HCT116 (cell line): ENCODE measurements at regions not wholly inside any gene's neighbourhood (a gene's known extent, or its start where the extent isn't known, plus 50 kb on each side); places are given as distances from the start of the nearest gene placed in this dataset.

Source experiments
- EZH2phosphoT487 ChIP-seq: fragments of 200-600 bp; IDR thresholded peaks from 2 replicates; pipeline ENCODE4 v1.6.1; 2018; ENCODE audit warnings: antibody characterized with exemption, borderline replicate concordance
- POLR2AphosphoS5 ChIP-seq: IDR thresholded peaks from 2 replicates; pipeline ENCODE4 v1.6.1; 2011; ENCODE audit warnings: mild to moderate bottlenecking, low read depth, low read length, moderate library complexity
- REST ChIP-seq: IDR thresholded peaks from 2 replicates; pipeline ENCODE4 v1.6.1; 2012; ENCODE audit warnings: low read depth
- TCF7L2 ChIP-seq: IDR thresholded peaks from 2 replicates; pipeline ENCODE4 v1.7.0; 2011; ENCODE audit warnings: borderline replicate concordance, inconsistent platforms; ENCODE audit not compliant: insufficient read depth, insufficient read length; ENCODE audit errors: extremely low read depth
- YY1 ChIP-seq: IDR thresholded peaks from 2 replicates; pipeline ENCODE4 v1.6.1; 2011; ENCODE audit warnings: low read length, low read depth, moderate library complexity, mild to moderate bottlenecking; ENCODE audit not compliant: insufficient replicate concordance; ENCODE audit errors: extremely low read depth
- TF ChIP-seq, protein P1 (sequence below): IDR thresholded peaks from 2 replicates; pipeline ENCODE4 v1.6.1; 2012

DNA sequence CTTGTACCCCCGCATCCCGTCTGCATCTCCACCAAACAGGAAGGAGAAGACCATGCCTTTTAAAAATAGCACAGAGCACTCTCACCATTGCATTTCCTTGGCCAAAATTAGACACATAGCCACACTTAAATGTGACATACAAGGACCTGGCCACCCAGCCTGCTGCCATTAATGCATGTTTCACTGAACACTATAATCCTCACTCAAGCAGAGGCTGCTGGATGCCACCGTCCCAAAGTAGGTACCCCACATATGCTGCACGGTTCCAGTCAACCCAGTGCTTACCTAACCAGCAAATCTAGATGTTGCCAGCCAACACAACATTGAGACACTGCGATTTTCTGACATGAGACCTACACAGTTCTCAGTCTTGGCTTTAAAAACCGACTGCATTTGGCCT is 107.7 kb downstream of the ADSS2 start:
- TF ChIP-seq POLR2AphosphoS5 (no peak), TCF7L2 (no peak), REST (no peak), YY1 (no peak), EZH2phosphoT487 (no peak)
- TF ChIP-seq, protein P1, sequence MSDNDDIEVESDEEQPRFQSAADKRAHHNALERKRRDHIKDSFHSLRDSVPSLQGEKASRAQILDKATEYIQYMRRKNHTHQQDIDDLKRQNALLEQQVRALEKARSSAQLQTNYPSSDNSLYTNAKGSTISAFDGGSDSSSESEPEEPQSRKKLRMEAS = no peak
